GM12878 (cell line): ENCODE measurements at regions not wholly inside any gene's neighbourhood (a gene's known extent, or its start where the extent isn't known, plus 50 kb on each side); places are given as distances from the start of the nearest gene placed in this dataset.

Experiments
- ATAC-seq: fragments of 200-7000 bp; cut with Tn5 transposase; 3 replicates; pipeline ENCODE4 v1.9.1; 2020; ENCODE audit warnings: mild to moderate bottlenecking, moderate library complexity
- BruUV-seq: library from RNA; stranded (reverse); fragments of 400-500 nt; replicated peaks from 2 replicates; lab custom pipeline; 2021; lab: Mats Ljungman, UMichigan
- CTCF ChIA-PET: fragments of 300-600 bp; sonication (Branson Sonifier 250); formaldehyde crosslinking; extraction: SDS; loops from one replicate; lab custom pipeline; 2021; ENCODE audit warnings: inconsistent platforms; lab: Yijun Ruan, JAX
- POLR2A ChIA-PET: fragments of 350-600 bp; formaldehyde crosslinking; extraction: SDS; loops from one replicate; lab custom pipeline; 2021; ENCODE audit warnings: inconsistent platforms; lab: Charles Lee
- RAD21 ChIA-PET: fragments of 300-600 bp; sonication (Branson Sonifier 250); formaldehyde crosslinking; loops from one replicate; lab custom pipeline; 2023; ENCODE audit warnings: antibody characterized with exemption; ENCODE audit not compliant: unreplicated experiment; lab: Charles Lee
- SMC1A ChIA-PET: fragments of 300-600 bp; sonication (Branson Sonifier 250); formaldehyde crosslinking; loops from one replicate; lab custom pipeline; 2023; ENCODE audit not compliant: unreplicated experiment, uncharacterized antibody; lab: Charles Lee
- DNase-seq: peaks from one replicate; pipeline ENCODE4 v3.0.0-alpha.2; 2011; ENCODE audit warnings: low read depth, low spot score
- FAIRE-seq: peaks from 3 replicates; lab custom pipeline; 2011; peaks lifted over from hg19 to GRCh38; lab: Jason Lieb, UNC
- H2AFZ ChIP-seq: 2 replicates; pipeline ENCODE4 v1.6.0; 2011; ENCODE audit warnings: low read depth, low read length, control low read depth; ENCODE audit not compliant: control insufficient read depth
- H3K27ac ChIP-seq: 2 replicates; pipeline ENCODE4 v1.5.1; 2011; ENCODE audit warnings: control low read depth; ENCODE audit not compliant: control insufficient read depth, insufficient read depth
- H3K27me3 ChIP-seq, 2 experiments: replicated peaks in 1 of 2; 2 replicates each; pipeline versions ENCODE4 v1.6.0 to v1.6.1; 2011; ENCODE audit warnings: low read length in 1 of 2; ENCODE audit not compliant: control insufficient read depth in 2 of 2, insufficient read depth in 2 of 2
- H3K36me3 ChIP-seq, 2 experiments: 2 replicates each; pipeline ENCODE4 v1.5.1; 2011; ENCODE audit warnings: low read length in 1 of 2; ENCODE audit not compliant: control insufficient read depth in 2 of 2, insufficient read depth in 2 of 2
- H3K4me1 ChIP-seq: 2 replicates; pipeline ENCODE4 v1.6.1; 2011; ENCODE audit warnings: mild to moderate bottlenecking, low read length, moderate library complexity, mixed read lengths; ENCODE audit not compliant: control insufficient read depth, insufficient read depth
- H3K4me2 ChIP-seq: 2 replicates; pipeline ENCODE4 v1.6.0; 2011; ENCODE audit warnings: control low read depth; ENCODE audit not compliant: control insufficient read depth, insufficient read depth
- H3K4me3 ChIP-seq: fragments of 200-600 bp; sonication (generic); 2 replicates; pipeline ENCODE4 v1.5.1; 2016
- H3K79me2 ChIP-seq: 2 replicates; pipeline ENCODE4 v1.6.0; 2011; ENCODE audit warnings: low read length; ENCODE audit not compliant: control insufficient read depth, insufficient read depth
- H3K9ac ChIP-seq: 2 replicates; pipeline ENCODE4 v1.8.0; 2011; ENCODE audit warnings: low read length, control low read depth, mixed read lengths; ENCODE audit not compliant: control insufficient read depth, insufficient read depth
- H3K9me3 ChIP-seq: replicated peaks from 3 replicates; pipeline ENCODE4 v1.5.1; 2011; ENCODE audit warnings: mild to moderate bottlenecking, low read length; ENCODE audit not compliant: control insufficient read depth, insufficient read depth
- H4K20me1 ChIP-seq: 2 replicates; pipeline ENCODE4 v1.6.0; 2011; ENCODE audit not compliant: control insufficient read depth, insufficient read depth
- BACH1 ChIP-seq: fragments of 450-650 bp; IDR thresholded peaks from 2 replicates; pipeline ENCODE4 v1.6.1; 2017; ENCODE audit warnings: mild to moderate bottlenecking, borderline replicate concordance
- BCL11A ChIP-seq: IDR thresholded peaks from 2 replicates; pipeline ENCODE4 v1.6.1; 2011; ENCODE audit warnings: low read depth, low read length
- FOXK2 ChIP-seq: fragments of 450-650 bp; IDR thresholded peaks from 2 replicates; pipeline ENCODE4 v1.6.1; 2017; ENCODE audit warnings: mild to moderate bottlenecking, moderate library complexity
- MTA3 ChIP-seq: IDR thresholded peaks from 2 replicates; pipeline ENCODE4 v1.6.1; 2012; ENCODE audit warnings: low read length, inconsistent platforms, borderline replicate concordance
- NBN ChIP-seq: fragments of 450-650 bp; IDR thresholded peaks from 2 replicates; pipeline ENCODE4 v1.6.1; 2016
- NFYB ChIP-seq: IDR thresholded peaks from 2 replicates; pipeline ENCODE4 v1.6.1; 2011; ENCODE audit warnings: low read depth, mild to moderate bottlenecking, low read length, improper control_type of control experiment, moderate library complexity; ENCODE audit not compliant: insufficient read depth
- NR2C1 ChIP-seq: fragments of 450-650 bp; IDR thresholded peaks from 2 replicates; pipeline ENCODE4 v1.6.1; 2017; ENCODE audit warnings: antibody characterized with exemption, mild to moderate bottlenecking, moderate library complexity
- NR2C2 ChIP-seq: IDR thresholded peaks from 2 replicates; pipeline ENCODE4 v1.6.1; 2011; ENCODE audit warnings: borderline replicate concordance, low read depth; ENCODE audit not compliant: control insufficient read depth, insufficient read length
- PAX5 ChIP-seq: IDR thresholded peaks from 2 replicates; pipeline ENCODE4 v1.6.1; 2011; ENCODE audit warnings: low read depth, low read length, borderline replicate concordance
- RCOR1 ChIP-seq: conservative IDR thresholded peaks from 2 replicates; pipeline ENCODE4 v1.6.1; 2012; ENCODE audit warnings: low read depth, low read length, improper control_type of control experiment
- RFX5 ChIP-seq: IDR thresholded peaks from 2 replicates; pipeline ENCODE4 v1.6.1; 2011; ENCODE audit warnings: low read depth, low read length, improper control_type of control experiment
- SREBF1 ChIP-seq: IDR thresholded peaks from 2 replicates; pipeline ENCODE4 v1.6.1; 2012; ENCODE audit warnings: mild to moderate bottlenecking, low read length
- STAT1 ChIP-seq: fragments of 450-650 bp; conservative IDR thresholded peaks from 2 replicates; pipeline ENCODE4 v1.6.1; 2014; ENCODE audit warnings: antibody characterized with exemption, mild to moderate bottlenecking
- TCF12 ChIP-seq: IDR thresholded peaks from 2 replicates; pipeline ENCODE4 v1.6.1; 2011; ENCODE audit warnings: low read depth, mild to moderate bottlenecking, low read length
- ZNF24 ChIP-seq: fragments of 450-650 bp; IDR thresholded peaks from 2 replicates; pipeline ENCODE4 v1.6.1; 2017; ENCODE audit warnings: antibody characterized with exemption, mild to moderate bottlenecking
- ZNF622 ChIP-seq: fragments of 450-650 bp; IDR thresholded peaks from 2 replicates; pipeline ENCODE4 v1.6.1; 2017; ENCODE audit warnings: mild to moderate bottlenecking, inconsistent platforms
- WGBS: methylation state at CpG from one replicate; pipeline ENCODE4 v1.1.6; 2016; ENCODE audit warnings: low lambda C conversion rate; ENCODE audit not compliant: insufficient replicate concordance, insufficient coverage; ENCODE audit errors: missing lambda C conversion rate; 5-methylcytosine and 5-hydroxymethylcytosine counted together
- in situ Hi-C: fragments of 300-500 bp; cut with MboI; formaldehyde crosslinking; loops from 9 replicates; pipeline ENCODE4 v1.14.3; 2018; ENCODE audit warnings: mixed read lengths
- intact Hi-C: fragments of 100-400 bp; cut with micrococcal nuclease; formaldehyde crosslinking; loops from one replicate; pipeline ENCODE4 v1.14.2; 2022; ENCODE audit not compliant: unreplicated experiment

- ATAC-seq (no peak), FAIRE-seq (no peak)
- CTCF ChIA-PET, result interaction anchor here (1.1 to 13.4 kb wide), 8 partner anchors 9 to 115 kb away, joined by 3 to 205 read pairs (median 4); no protein-coding TSS in a partner anchor
Measured at GRCh38 chr14:106522990-106523389, 996.6 kb downstream of the TMEM121 start.

DNA sequence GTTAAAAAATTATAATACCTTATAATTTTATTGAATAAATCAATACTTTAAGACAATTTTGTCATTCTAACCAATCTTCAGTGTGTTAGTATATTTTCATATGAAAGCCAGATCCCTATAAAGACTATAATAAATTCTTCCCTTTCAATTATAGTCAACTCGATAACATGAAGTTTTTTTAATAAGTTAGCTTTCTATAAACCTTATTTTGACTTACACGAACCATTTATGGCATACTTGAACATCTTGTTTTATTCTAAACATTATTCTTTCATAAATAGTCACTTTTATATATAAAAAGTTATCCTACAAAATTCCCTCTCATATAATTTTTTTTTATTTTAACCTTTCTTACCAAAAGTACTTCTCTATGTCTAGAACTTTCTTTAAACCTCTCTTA lies 1002.3 kb downstream of the TMEM121 start:
- DNase-seq (no peak), FAIRE-seq (no peak)
- Histone ChIP-seq H3K27ac (no peak overlapping the region), H3K79me2 (no peaks in the 10 kb centered on the region), H3K4me3 (no peak overlapping the region), H3K4me1 (peaks cover 8% of the 10 kb centered on the region), H2AFZ (no peak overlapping the region)
- RAD21 ChIA-PET, result interaction anchor here (1.0 to 4.2 kb wide), 8 partner anchors 8 to 111 kb away, joined by 4 to 28 read pairs (median 10); no protein-coding TSS in a partner anchor
- in situ Hi-C loops, result loop anchor here (25.0 kb wide), 1 partner anchor 666 kb away; no protein-coding TSS in a partner anchor
- no peak for TF ChIP-seq SREBF1
- TF ChIP-seq TCF12, result no peak
- TF ChIP-seq NFYB, result no peak
- no peak for TF ChIP-seq BCL11A
- TF ChIP-seq MTA3, result no peak
- no peak for TF ChIP-seq PAX5
- no peak for TF ChIP-seq FOXK2
- no peak for TF ChIP-seq ZNF622
- no peak for TF ChIP-seq RCOR1
- TF ChIP-seq BACH1, result no peak
- no peak for TF ChIP-seq NBN
- no peak for TF ChIP-seq STAT1
- TF ChIP-seq, all 136 proteins: peak for 0
- ChIA-PET POLR2A (no interaction called here), CTCF (interaction anchor here (0.7 to 13.4 kb wide), 21 partner anchors 8 to 220 kb away, joined by 3 to 205 read pairs (median 20); no protein-coding TSS in a partner anchor), SMC1A (interaction anchor here (1.1 to 4.0 kb wide), 8 partner anchors 11 to 112 kb away, joined by 3 to 22 read pairs (median 12); no protein-coding TSS in a partner anchor)
- Histone ChIP-seq H3K27me3 (peaks cover 0 to 3% of the 10 kb centered on the region in 2 experiments; a peak in 1 of 4 replicates), H3K4me2 (no peak overlapping the region), H3K9me3 (peaks cover 2% of the 10 kb centered on the region; the same call in 1 of the 3 replicates), H4K20me1 (no peaks in the 10 kb centered on the region), H3K9ac (no peak overlapping the region), H3K36me3 (no peaks in the 10 kb centered on the region)
- ATAC-seq, result no peak
- intact Hi-C loops, result no loop called here
- 2% methylated on average over 2 of the region's 2 CpGs for WGBS
- BruUV-seq, result no TSS peak

More at GRCh38 chr14:106522990-106523389, 996.6 kb downstream of the TMEM121 start:
- no peak for DNase-seq
- BruUV-seq, result no TSS peak
- intact Hi-C loops, result no loop called here
- 0% methylated on average over 2 of the region's 2 CpGs for WGBS
- Histone ChIP-seq H4K20me1 (no peaks in the 10 kb centered on the region), H3K9me3 (peaks cover 2% of the 10 kb centered on the region; the same call in 1 of the 3 replicates), H3K4me3 (no peak overlapping the region), H3K4me1 (peaks cover 3% of the 10 kb centered on the region), H3K27ac (no peak overlapping the region)
- TF ChIP-seq ZNF24, result no peak
- no peak for TF ChIP-seq NR2C1
- no peak for TF ChIP-seq NR2C2
- TF ChIP-seq RFX5, result no peak
- TF ChIP-seq, all 136 proteins: peak for 0
- in situ Hi-C loops, result no loop called here
- H3K9ac ChIP-seq, result no peak overlapping the region
- no peaks in the 10 kb centered on the region for H3K79me2 ChIP-seq
- H2AFZ ChIP-seq, result no peak overlapping the region
- ChIA-PET POLR2A (no interaction called here), RAD21 (interaction anchor here (0.7 kb wide), 1 partner anchor 9 kb away, joined by 4 read pairs; no protein-coding TSS in a partner anchor), SMC1A (interaction anchor here (1.0 kb wide), 1 partner anchor 8 kb away, joined by 3 read pairs; no protein-coding TSS in a partner anchor)
- no peak overlapping the region for H3K4me2 ChIP-seq
- peaks cover 0 to 3% of the 10 kb centered on the region in 2 experiments; a peak in 2 of 4 replicates for H3K27me3 ChIP-seq
- no peaks in the 10 kb centered on the region for H3K36me3 ChIP-seq
